ENCODE measurements at regions not wholly inside any gene's neighbourhood (a gene's known extent, or its start where the extent isn't known, plus 50 kb on each side); places are given as distances from the start of the nearest gene placed in this dataset.

DNA sequence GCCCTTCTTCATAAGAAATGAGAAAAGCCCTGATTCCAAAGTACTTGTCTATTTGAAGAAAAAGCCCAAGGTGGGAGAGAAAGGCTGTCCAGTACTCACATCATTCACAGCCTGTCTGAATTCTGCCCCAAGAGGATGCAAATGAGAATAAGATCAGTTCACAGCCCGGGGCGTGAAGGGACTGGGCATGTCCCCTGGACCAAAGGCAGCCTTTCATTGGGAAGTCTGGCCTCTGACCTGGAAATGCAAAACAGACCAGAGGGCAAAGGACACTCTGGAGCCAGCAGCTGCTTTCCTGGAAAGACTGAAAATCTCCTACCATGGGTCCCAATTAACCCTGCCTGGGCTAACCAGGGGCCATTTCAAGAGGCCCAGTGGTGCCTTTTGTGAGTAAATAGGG, 191.2 kb upstream of the PELI2 start:
- TF ChIP-seq POLR2AphosphoS5 (IDR thresholded peaks at IDR 0.05; ENCODE audit: low read depth, low read length) = no peak
- no peak for TF ChIP-seq POLR2A (IDR thresholded peaks at IDR 0.05; ENCODE audit: low read depth, low read length)
- TF ChIP-seq TAF1 (IDR thresholded peaks at IDR 0.05; ENCODE audit: borderline replicate concordance, low read depth, low read length) = no peak
